Fibroblast of mammary gland (primary cell): ENCODE measurements at regions not wholly inside any gene's neighbourhood (a gene's known extent, or its start where the extent isn't known, plus 50 kb on each side); places are given as distances from the start of the nearest gene placed in this dataset.

ENCODE experiments used
- DNase-seq: peaks from one replicate; pipeline ENCODE4 v3.0.0-alpha.2; 2010; ENCODE audit warnings: low read depth
- H3K4me3 ChIP-seq: 2 replicates; pipeline ENCODE4 v1.5.1; 2011; ENCODE audit warnings: low read depth, mild to moderate bottlenecking, low read length, moderate library complexity; ENCODE audit not compliant: control insufficient read depth
- CTCF ChIP-seq: conservative IDR thresholded peaks from 2 replicates; pipeline ENCODE4 v1.5.1; 2011; ENCODE audit warnings: low read depth, low read length, inconsistent platforms; ENCODE audit not compliant: control insufficient read depth, insufficient read depth

GRCh38 chr21:15425049-15425448, 304.7 kb upstream of the USP25 start:
- TF ChIP-seq CTCF, result no peak
- no peak for DNase-seq
- H3K4me3 ChIP-seq, result no peak overlapping the region

- DNase-seq, result peak; percentile 54
- H3K4me3 ChIP-seq, result no peak overlapping the region
- no peak for TF ChIP-seq CTCF
These were observed 299.8 kb upstream of the USP25 start for GRCh38 chr21:15430023-15430422.

DNA sequence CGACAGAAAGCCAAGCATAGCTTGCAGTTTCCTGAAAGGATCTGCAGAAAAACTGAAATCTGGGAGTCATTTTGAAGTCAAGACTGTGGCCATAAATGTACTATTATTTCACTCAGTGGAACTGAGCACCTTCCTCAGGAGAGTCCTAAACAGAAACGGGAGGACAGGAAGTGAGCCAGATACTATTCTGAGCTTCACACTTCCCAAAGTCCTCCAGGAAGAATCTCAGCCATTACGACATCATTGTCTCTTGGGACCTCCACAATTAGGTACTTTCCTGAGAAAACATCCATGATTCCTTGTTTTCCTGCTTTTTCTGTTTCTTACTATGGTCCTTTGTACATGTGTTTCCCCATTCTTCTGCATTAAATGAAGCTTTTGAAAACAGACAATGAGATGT, 299.2 kb upstream of the USP25 start:
- no peak overlapping the region for H3K4me3 ChIP-seq
- peak; percentile 81 for DNase-seq
- no peak for TF ChIP-seq CTCF

GRCh38 chr21:15431053-15431452, 298.7 kb upstream of the USP25 start:
- DNase-seq, result no peak
- TF ChIP-seq CTCF, result no peak
- H3K4me3 ChIP-seq, result no peak overlapping the region

GRCh38 chr21:15433091-15433490, 296.7 kb upstream of the USP25 start:
- DNase-seq, result no peak
- no peak for TF ChIP-seq CTCF
- no peak overlapping the region for H3K4me3 ChIP-seq

- no peak for TF ChIP-seq CTCF
- no peak overlapping the region for H3K4me3 ChIP-seq
- DNase-seq, result no peak
These were observed 295.4 kb upstream of the USP25 start for GRCh38 chr21:15434163-15434905.
